LoVo (cell line): ENCODE measurements at regions not wholly inside any gene's neighbourhood (a gene's known extent, or its start where the extent isn't known, plus 50 kb on each side); places are given as distances from the start of the nearest gene placed in this dataset.
A peak's percentile ranks its signal among the peaks of the same experiment; 100 is the strongest.

Experiments used
- DNase-seq: peaks from one replicate; pipeline ENCODE4 v3.0.0-alpha.2; 2016; ENCODE audit warnings: low spot score

DNA sequence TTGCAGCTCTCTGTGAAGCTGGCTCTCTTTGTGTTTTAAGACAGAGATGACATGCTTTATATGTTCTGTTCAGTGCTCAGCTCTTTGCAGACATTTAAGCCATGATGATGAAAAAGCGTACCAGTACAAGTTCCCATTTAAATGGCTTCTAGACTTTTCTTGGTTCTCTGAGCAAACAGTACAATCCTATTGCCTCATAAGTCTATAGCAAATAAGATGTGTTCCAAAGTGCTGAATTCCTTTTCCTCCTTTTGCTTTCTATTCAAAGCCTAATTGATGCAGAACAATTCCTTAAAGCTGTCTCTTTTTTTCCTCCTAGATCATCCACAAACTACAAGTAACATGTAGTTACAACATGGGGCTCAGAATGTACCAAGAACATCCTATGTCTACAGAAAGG lies 168.8 kb upstream of the SPATS2L start:
- DNase-seq = no peak

DNA sequence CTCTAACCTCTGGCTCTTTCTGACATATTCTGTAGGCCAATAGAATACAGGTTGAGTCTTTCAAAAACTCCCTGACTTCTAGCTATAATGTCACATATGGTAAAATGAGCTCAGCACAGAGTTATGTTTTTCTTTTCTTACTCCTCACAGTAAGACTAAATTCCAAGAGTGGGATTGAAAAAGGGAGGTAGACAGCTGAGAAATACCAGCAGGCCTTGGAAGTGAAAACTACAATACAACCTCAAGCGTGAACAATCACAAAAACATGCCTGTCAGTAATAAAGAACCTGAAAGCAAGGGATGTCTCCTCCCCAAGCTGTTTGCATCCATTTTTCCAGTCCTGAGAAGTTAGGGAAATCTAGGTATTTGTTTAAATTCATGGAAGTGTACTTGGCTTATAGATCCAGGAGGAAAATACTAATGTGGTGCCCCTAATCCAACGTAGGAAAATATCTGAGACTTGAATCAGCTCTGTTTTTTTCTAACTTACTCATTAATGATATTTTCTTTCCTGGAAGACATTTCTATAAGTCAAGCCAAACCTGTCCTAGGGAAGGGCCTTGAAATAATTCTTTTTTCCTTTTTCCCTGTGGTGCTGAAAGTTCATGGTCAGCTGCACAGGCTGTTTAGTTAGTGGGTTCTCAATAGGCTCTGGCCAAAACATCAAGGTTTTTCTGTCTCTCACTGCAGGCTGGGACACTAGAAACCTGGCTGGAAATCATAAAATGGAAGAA lies 167.9 kb upstream of the SPATS2L start:
- DNase-seq = no peak

DNA sequence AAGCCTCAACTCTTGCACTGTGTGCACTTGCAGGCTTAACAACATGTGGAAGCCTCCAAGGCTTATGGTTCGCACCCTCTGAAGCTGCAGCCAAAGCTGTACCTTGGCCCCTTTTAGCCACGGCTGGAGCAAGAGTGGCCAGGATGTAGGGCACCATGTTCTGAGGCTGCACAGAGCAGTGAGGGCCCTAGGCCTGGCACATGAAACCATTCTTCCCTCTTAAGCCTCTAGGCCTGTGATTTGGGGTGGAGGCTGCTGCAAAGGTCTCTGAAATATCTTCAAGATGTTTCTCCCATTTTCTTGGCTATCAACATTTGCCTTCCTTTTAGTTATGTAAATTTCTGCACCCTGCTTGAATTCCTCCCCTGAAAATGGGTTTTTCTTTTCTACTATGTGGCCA lies 161.9 kb upstream of the SPATS2L start:
- no peak for DNase-seq

DNA sequence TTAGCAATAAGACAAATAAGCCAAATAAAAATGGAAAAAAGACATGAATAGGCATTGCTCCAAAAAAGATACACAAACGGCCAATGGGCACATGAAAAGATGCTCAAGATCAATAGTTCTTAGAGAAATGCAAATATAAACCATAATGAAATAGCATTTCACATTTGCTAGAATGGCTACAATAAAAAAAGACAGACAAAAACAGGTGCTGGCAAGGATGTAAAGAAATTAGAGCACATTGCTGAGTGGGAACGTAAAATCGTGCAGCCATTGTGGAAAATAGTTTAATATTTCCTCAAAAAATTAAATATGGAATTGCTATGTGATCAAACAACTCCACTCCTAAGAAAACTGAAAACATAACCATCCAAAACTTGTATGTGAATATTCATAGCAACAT lies 160.0 kb upstream of the SPATS2L start:
- no peak for DNase-seq

DNA sequence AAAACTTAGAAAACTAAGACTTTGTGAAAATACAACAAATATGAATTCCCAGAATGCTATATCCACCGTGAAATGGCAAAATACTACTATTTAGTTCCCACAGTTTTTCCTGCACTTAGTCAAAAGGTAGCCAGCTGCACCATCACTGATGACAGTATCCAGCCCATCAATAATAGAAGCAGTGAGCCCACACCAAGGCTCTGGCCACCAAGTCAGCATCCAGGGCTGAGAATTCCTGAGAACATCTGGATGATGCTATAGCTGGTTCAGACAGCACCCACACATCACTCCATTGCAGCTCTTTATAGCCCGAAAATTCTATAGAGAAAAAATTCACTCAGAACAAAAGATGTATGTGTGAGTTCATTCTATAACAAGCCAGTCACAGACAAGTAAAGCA lies 159.1 kb upstream of the SPATS2L start:
- DNase-seq = no peak

DNA sequence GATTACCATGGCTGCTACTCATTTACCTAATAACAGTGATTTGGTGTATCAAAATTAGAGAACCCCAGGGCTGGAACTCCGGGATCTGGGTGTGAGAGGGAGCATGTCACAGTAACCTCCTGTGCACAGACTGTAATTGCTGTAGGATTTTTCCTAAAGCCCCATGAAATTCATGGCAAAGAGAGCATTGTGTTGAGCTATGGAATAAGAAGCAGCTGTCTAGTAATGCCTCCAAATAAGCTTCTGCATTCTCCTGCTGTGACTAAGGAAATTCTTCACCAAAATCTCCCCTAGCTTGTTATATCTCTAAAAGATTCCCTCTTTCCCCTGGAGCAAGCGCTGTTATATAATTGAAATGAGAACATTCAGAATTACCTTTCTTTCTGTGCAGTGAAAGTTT lies 158.1 kb upstream of the SPATS2L start:
- no peak for DNase-seq

DNA sequence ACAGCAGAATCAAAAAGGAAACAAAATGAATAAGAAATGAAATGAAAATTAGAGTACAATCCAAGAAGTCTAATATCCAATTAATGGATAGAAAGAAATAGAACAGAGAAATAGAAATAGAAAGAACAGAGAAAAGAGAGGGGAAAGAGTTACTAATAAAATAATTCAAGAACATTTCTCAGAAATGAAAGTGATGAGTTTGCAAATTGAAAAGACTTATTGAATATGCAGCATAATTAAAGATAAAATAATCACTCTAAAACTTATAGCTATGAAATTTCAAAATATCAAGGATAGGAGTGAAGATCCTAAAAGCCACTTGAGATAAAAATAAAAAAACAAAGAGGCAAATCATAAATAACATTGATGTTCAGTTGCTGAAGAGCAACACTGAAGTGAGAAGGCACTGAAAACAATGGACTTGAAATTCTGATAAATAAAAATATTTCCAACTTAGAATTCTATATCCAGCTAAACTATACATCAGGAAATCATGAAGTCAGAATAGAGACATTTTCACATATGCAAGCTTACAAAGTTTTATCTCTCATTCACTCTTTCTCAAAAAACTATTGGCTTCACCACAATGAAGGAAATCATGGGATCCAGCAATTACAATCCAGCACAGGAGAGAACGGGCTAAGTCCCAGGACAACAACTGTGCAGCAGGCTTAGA lies 155.9 kb upstream of the SPATS2L start:
- no peak for DNase-seq

DNA sequence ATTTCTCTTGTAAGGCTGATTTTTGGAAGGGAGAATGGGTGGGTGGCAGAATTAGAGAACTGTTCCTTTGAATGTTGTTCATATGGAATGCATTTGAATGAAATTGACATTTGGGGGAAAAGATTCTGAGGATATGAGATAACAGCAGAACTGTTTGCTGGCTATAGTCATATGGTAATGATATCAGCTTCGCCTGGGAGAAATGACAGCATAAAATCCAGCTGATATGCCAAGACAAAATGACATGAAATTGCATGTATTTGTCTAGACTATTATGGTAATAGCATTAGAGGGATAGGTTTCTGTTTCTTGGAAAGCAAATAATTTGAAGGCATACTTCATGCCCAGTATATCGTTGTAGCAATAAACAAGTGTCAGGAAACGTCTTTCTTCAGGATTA lies 150.8 kb upstream of the SPATS2L start:
- no peak for DNase-seq

DNA sequence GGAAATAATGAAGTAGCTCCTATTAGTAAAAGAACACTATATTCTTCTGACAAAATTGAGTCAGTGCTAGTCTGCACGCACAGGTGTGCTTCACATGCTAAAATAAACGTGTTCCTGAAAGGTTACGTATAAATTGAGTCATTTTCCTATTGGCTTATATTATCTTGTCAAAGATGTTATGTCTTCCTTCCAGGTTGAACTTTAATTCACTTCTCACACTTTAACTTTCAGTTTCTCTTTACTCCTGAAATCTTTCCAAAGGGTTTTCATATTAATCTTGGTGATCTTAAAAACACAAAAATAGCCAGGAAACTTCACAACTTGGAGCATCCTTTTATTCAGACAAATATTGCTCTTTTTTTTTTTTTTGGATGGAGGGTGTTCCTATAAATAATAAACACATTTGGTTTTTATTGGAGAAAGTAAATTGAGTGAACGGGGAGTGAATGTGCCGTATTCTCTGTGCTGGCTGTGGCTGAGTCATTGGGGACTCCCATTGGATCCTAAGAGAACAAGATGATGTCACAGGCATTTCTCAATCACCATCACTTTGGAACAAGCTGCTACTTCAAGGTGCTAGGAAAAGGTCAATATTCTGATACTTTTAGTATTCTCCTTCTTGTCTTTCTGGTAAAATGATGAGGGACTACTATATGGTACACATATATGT lies 150.2 kb upstream of the SPATS2L start:
- DNase-seq = peak; percentile 50

DNA sequence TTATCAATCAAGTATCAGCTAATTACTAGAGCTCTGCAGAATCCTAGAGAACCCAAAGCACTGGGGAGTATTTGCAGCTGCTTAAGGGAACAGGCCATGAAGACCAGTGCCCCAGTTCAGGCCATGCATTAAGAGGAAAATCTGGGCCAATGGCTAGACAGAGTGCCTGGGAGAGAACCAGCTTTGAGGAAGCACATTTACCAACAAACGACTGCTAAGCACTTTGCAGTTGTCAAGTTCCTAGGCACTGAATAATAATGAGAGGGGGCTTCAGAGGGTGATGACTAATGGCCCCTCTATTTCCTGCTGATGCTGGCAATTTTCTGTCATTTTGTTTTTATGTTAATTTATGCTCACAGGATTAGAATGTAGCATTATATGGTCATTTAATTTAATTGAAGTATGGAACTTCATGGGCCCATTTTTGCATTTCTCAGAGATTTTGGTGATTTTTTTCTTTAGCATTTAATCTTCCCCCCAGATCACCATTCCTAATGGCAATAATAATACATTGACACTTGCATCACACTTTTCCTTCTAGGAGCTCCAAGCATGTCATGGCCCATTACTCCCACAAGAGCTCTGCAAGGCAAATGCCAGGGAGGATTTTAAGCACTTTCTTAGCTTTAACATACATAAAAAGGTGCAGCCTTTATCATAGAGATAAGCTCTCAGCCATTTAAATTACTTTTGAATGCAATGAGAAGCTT lies 147.7 kb upstream of the SPATS2L start:
- DNase-seq = no peak

DNA sequence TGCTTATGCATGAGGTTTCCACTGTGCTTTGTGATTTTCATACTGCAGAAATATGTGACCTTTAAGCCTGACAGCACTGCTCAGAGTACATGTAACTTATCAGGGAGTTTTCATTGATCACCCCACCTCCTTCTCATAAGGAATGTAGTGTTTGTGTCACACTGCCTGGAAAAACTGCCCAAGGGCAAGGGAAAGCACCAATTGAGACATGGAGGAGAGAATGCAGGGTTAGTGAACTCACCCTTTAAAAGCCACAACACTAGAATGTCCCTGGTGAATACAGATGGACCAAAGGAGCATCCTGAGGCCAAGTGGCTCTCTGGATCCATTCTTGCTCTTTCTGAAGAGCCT lies 147.2 kb upstream of the SPATS2L start:
- no peak for DNase-seq

DNA sequence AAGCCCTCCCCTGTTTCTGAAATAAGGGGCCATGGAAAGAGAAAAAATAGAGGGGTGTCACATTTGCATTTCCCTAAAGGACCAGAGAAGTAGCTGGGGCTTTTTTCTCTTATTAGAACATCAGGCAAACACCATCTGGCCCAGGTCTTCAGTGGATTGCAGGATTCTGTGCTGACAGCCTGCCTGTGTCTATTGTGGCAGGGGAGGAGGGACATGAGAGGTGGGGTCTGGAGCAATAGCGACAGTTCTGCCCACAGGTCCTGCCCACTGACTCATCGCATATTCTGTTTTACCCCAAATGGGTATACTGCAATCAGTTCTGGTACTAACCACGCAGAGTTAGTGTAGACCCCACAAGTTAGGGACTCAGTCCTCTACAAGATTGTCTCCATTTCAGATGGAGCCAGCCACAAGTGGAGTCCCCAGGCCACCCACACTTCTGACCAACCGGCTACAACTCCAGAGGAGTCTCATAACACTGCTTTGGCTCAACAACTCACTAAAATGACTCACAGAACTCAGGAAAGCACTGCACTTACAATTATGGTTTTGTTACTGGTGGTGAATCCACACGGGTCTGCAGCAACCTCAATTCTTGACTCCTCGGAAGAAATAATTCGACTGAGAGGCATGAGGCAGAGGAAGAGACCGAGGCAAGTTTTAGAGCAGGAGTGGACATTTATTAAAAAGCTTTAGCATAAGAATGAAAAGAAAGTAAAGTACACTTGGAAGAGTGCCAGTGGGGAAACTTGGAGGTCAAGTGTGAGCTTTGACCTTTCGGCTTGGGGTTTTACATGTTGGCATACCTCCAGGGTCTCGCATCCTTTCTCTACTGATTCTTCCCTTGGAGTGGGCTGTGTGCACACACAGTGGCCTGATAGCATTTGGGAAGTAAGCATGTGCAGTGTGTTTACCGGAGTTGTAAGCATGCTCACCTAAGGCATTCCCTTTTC lies 146.4 kb upstream of the SPATS2L start:
- no peak for DNase-seq

DNA sequence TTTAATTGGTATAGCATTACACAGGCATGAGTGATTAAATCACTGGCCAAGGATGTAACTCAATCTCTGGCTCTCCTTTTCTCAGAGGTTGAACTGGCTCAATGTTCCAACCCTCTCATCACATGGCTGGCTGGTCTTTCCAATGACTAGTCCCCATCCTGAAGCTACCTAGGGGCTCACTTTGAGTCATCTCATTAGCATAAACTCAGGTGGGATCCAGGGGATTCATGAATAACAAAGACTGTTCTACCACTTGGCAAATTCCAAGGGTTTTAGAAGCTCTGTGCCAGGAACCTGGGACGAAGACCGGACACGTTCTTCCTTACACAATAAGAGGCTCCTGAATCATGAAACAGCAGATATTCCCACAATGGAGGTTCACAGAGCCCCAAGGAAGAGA lies 145.0 kb upstream of the SPATS2L start:
- DNase-seq = no peak

DNA sequence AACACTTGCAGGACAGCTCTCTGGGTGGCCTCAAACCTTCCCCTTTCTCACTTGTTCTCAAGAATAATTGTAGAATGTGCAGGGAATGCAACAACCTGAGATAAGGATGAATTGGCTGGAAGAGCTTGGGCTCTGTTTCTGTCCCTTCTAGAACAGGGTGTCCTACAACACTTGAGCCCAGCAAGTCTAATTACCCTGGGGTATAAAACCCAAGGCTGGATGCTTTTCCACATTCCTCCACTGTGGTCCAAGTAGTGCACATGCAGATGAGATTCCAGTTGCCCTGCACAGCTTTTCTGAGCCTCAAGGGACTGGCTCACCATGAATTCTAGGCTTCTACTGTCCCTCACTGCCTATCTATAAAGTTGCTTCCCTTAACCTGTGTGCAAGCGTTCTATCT lies 140.8 kb upstream of the SPATS2L start:
- DNase-seq = no peak

DNA sequence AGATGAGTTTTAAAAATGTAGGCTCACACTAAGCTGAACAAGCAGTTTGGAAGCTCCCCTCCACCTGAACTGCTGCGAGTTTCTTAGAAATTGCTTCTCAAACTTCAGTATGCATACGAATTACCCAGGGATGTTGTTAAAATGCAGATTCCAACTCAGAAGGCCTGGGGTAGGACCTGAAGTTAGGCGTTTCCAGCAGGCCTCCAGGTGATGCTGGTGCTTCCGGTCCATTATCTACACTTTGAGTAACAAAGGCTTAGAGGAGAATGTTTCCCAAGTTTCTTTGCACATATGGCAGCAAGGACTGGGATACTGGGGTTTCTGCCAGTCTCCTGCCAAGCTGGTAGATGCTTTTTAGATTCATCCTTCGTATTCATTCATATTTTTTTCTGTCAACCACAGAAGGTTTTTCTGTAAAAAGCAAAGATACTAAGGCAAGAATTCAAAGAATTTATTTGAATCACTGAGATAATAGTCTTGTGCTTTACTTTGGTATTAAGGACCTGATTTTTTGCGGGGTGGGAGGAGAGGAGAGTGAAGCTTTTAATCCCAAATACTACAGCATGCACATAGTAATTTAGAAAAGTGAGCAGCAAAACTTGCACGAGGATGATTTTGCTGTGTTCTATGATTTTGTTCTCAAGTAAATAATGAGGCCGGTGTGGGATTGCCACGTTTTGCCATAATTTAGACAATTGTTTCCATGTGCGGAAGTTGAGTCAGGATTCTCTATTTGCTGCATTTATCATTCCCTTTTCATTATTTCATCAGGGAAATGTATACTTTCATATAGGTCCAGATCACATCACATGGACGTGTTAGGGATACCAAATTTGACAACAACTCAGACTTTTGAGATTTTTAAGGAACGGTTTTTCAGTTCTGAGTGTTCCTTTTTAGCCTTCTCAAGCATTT lies 137.6 kb upstream of the SPATS2L start:
- no peak for DNase-seq

DNA sequence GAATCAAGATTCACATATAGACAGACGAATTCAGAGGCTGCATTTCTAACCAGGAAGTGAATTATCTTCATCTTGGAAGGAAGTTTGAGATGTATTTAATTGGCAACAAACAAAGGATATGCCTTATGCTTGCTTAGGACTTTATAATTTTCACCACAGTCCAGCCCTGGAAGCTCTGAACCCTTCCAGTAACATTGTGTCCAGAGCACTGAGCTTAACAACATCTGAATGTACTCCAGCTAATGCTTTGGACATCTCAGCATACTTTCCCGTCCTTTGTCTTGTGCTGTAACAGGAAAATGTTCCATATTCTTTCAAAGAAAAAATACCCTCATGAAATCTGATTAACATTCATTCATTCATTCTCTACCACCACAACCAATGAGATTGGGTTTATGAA lies 136.3 kb upstream of the SPATS2L start:
- DNase-seq = no peak

DNA sequence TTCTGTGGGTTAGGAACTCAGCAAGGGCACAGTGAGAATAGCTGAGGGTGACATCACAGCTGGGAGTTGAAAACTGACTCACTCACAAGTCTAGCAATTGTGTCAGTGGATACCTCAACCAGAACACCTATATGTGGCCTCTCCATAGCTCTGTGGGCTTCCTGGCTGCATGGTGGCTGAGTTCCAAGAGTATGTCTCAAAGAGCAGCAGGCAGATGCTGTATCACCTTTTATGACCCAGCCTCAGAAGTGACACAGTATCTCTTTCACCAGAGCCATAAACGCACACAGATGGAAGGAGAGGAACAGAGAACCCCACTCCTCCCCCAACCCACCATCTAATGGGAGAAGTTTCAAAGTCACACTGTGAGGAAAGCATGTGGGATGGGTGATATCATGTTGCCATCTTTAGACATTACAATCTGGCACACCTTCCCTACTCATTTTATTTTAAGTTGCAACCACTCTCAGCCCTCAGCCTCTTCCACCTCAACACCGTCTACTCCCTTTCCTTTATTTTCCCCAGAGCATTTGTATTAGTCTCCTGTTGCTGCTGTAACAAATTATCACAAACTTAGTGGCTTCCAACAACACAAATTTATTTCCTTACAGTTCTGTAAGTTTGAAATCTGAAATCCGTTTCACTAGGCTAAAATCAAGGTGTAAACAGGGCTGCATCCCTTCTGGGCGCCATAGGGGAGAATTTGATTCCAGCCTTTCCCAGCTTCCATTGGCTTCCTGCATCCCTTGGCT lies 134.6 kb upstream of the SPATS2L start:
- DNase-seq = no peak

DNA sequence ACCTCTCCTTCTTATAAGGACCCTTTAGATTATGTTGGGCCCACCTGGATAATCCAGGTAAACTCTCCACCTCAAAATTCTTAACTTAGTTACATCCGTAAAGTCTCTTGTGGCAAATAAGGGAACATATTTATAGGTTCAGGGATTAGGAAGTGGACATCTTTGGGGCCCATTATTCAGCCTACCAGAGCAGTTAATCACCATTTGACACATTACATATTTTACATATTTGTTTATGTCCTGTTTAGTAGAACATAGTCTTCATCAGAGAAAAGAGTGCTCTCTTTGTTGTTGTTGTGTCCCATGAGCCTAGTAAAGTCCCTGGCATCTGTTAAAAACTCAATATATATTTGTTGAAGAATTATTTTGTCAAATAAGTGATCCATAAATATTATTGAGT lies 134.0 kb upstream of the SPATS2L start:
- no peak for DNase-seq

DNA sequence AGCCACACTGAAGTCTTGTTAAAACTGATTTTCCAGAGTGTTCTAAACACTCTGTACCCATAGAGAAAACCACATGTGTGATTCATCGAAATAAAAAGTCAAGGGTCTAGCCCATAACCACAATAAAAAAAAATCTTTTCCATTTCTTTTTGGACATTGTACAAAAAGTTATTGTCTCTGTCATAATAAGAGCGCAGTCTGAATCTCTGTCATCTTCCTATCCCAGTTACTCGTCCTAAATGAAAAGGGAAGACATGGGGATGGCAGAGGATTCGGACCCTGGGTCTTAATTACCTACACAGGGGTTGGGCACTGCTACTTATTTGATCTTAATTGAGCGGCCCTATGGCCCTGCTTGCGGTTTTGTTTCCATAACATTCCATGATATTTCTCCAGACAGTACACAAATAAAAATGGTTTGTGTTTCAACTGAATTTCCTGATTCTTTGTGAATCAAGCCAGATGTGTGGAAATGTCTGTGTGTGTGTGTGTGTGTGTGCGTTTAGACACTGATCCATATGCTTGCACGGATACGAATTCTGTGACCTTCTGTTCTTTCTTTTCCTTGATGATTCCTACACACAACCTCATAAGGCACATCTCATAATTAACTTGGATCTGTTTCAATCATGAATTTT lies 133.4 kb upstream of the SPATS2L start:
- no peak for DNase-seq
